PC-9 (cell line): ENCODE measurements at regions not wholly inside any gene's neighbourhood (a gene's known extent, or its start where the extent isn't known, plus 50 kb on each side); places are given as distances from the start of the nearest gene placed in this dataset.

Source experiments
- CTCF ChIP-seq: fragments of 200-600 bp; sonication (generic); conservative IDR thresholded peaks from 2 replicates; pipeline ENCODE4 v1.6.1; 2017; ENCODE audit warnings: mixed run types, antibody characterized with exemption, mild to moderate bottlenecking, moderate library complexity
- EZH2 ChIP-seq: fragments of 200-600 bp; sonication (generic); IDR thresholded peaks from 2 replicates; pipeline ENCODE4 v1.8.0; 2017; ENCODE audit warnings: antibody characterized with exemption, low read depth

GRCh38 chr3:68315546-68315945 lies 616.8 kb downstream of the TAFA4 start:
- no peak for TF ChIP-seq CTCF
- TF ChIP-seq EZH2: no peak
